Middle frontal gyrus (tissue), 1 donor: ENCODE measurements at regions not wholly inside any gene's neighbourhood (a gene's known extent, or its start where the extent isn't known, plus 50 kb on each side); places are given as distances from the start of the nearest gene placed in this dataset.

Experiments used
- DNase-seq: peaks from one replicate; pipeline ENCODE4 v3.0.0-alpha.2; 2015; ENCODE audit warnings: low spot score; ENCODE audit errors: extremely low spot score

GRCh38 chr5:56588636-56589480, 226.5 kb upstream of the MAP3K1 start:
- no peak for DNase-seq

- DNase-seq = no peak
Observed at GRCh38 chr5:56588131-56588487, 227.2 kb upstream of the MAP3K1 start.

DNA sequence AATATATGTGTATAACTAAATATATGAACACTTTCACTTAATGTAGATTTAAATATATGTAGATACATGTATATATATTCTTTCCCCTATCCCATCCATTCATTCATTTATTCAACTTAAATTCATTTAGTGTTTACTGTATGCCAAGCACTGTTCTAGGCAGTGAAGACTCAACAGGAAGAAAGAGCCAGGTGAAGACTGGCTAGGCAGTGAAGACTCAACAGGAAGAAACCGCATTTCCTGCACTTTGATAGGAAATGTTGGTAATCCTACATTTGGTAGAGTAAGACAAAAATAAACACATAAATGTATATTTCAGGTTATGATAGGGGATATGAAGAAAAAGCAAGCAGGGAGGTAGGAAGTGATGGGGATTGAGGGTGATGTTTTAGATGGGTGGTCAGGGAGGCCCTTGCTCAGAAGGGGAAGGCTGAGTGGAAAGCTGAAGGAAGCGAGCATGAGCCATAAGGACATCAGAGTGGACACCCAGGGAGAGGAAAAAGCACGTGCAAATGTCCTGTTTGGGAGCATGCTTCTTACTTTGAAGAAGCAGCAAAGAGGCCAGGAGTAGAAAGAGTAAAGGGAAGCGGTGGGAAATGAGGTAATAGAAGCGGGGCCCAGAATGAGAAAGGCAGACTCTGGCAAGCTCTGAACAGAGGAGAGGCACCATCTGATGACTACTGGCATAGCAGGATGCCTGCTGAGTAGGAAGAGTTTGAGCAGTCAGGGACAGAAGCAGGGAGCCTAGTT, 227.8 kb upstream of the MAP3K1 start:
- DNase-seq = no peak

DNA sequence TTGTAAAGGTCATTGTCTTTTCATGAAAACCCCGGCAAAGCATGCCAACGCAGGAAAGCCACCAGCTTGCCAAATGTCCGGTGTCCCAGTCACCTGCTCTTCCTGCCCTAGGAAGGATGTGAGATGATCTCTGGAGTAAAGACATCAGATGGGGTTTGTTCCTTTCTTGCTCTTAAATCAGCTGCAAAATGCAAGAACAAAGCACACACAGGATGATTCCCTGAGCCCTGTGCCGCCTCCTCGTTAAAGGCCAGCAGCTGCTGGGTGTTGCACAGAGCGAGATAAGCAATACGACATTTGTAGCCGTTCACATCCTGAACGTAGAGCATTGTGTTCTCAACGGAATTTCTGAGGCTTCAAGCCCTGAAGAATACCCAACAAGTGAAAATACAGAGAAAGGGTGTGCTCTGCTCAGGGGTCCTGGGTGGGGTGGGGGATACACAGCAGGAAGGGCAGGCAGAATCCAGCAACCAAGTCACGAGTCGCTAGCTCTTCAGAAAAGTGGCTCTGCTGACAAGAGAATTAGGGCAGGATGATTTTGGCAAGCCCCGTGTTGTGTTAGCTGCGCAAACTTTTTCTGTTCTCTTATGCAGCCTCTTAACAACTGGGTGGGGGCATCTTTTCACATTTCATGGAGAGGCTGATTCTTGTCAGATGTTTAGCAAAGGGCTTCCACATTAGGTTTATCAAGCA, 229.2 kb upstream of the MAP3K1 start:
- no peak for DNase-seq

GRCh38 chr5:56585461-56585860, 229.9 kb upstream of the MAP3K1 start:
- DNase-seq = no peak

DNA sequence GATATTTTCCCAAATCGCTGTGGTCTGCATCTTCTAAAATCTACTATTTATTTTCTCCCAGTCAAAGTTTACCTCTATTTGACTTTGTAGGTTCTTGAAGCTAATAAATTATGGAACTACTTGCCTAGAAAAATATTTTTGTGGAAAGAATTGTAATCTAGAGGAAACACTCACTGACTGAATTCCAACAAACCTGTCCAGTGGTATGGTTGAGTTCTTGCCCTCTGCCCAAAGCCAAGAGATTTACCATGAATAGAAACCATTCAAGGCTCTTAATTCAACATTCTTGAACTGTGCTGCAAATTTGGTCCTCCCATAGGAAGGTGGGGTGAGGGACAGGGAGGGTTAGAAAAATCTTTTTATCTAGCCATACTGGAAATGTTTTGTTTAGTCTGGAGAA, 233.9 kb upstream of the MAP3K1 start:
- DNase-seq = no peak

DNA sequence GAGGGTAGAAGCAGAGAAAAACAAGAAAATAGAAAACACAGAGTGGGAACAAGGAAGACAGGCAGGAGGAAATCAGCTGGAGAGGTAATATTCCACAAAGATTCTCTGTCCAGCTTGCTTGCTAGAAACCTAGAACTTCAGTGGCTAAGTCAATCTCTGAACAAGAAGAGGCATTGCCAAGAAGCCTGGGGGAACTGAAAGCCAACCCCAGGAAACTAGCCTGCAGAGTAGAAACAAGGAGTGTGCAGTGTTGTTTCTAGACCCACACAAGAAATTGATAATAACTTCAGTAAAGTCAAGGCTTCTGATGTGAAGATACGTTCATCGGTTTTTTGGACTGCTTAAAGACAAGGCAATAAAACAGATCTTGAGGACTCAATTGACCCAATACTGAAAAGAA, 234.5 kb upstream of the MAP3K1 start:
- DNase-seq = no peak

GRCh38 chr5:56575821-56576220, 239.5 kb upstream of the MAP3K1 start:
- DNase-seq = no peak

GRCh38 chr5:56574778-56575177, 240.6 kb upstream of the MAP3K1 start:
- DNase-seq = no peak

DNA sequence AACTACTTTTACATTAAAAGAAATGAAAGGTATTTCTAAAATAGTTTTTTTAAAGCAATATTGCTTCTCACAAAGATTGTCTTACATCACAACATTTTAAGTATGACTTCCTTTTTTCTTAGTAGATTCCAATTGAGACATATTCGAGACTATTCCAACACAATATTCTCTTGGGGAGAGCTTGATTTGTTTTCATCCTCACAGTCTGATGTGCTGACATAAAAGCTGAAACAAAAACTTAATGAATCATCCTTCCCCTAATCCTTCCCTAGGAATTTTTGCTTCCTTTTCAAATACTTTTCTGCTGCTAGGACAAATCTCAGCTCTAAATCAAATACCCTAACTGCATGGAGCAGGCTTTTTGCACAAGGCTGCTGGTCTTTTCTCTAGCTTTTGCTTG, 245.8 kb upstream of the MAP3K1 start:
- DNase-seq = no peak

DNA sequence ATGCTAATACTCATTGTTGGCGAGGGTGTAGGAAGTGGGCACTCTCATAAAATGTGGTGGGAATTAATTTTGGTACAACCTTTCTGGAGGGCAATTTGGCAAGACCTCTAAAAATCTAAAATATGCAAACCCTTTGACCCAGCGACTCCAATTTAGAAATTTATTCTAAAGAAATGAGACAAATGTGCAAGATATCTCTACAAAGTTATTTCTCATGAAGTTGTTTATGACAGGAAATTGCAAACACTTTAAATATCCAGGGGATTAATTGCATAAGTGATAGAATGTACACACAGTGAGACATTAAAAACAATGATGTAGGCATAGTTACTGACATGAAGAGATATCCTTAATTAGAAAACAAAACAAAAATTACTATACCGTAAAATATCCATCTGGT, 246.3 kb upstream of the MAP3K1 start:
- no peak for DNase-seq

GRCh38 chr5:56567278-56567677, 248.1 kb upstream of the MAP3K1 start:
- no peak for DNase-seq

- DNase-seq = no peak
Observed at GRCh38 chr5:56566374-56567249, 248.7 kb upstream of the MAP3K1 start.

GRCh38 chr5:56565644-56566043, 249.7 kb upstream of the MAP3K1 start:
- no peak for DNase-seq

GRCh38 chr5:56565283-56565615, 250.1 kb upstream of the MAP3K1 start:
- no peak for DNase-seq

- DNase-seq = no peak
Observed at GRCh38 chr5:56564541-56565282, 250.6 kb upstream of the MAP3K1 start.

DNA sequence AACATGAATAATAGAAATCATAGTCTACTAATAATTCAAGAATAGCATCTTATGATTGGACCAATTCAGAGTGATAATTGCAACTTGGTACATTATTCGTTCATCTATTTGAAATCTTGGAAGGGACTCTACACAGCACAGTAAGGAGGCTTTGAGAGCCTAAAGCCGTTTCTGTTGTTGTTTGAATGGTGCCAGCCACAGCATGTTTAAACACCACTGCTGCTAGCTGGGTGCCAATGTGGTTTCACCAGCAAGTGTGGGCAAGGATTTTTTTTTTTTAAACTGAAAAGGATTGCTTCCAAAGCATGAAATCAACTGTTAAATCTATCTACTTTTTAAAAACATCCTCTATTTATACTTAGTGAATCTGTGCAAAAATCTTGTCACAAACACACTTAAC, 253.9 kb upstream of the MAP3K1 start:
- DNase-seq = no peak

- no peak for DNase-seq
Observed at GRCh38 chr5:56558131-56558745, 257.1 kb upstream of the MAP3K1 start.

- DNase-seq = no peak
Observed at GRCh38 chr5:56557198-56557597, 258.2 kb upstream of the MAP3K1 start.

DNA sequence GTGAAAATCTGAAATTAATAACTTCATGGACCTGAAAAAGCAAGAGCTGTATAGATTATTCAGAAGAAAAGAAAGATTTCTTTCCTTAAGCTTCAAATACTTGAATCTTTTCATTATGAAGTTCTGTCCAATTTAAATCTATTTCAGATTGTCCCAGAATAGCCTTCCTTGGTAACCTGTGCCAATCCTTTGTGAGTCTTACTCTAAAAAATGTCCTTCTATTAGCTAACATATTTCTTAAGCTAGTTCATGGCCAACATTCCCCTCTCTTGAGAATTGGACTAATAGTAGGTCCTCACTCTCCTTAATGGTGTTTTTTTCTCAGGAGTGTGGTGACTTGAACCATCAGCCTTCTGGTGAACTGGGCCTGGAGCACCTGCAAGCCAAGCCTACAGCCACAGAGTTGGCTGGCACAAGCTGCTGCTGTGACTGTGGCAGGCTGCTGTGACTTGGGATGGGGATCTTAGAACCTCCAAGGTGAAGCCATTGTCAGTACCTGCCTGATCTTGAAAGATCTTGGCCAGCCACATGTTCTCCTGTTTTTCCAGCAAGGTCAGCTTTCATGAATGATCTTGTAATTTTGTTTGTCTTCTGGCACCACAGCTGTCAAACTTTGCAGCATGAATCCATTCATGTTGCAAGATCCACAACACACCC, 262.6 kb upstream of the MAP3K1 start:
- DNase-seq = no peak
